Ishikawa (cell line): ENCODE measurements at regions not wholly inside any gene's neighbourhood (a gene's known extent, or its start where the extent isn't known, plus 50 kb on each side); places are given as distances from the start of the nearest gene placed in this dataset.

ENCODE experiments used
- CEBPB ChIP-seq: IDR thresholded peaks from 2 replicates; pipeline ENCODE4 v1.6.1; 2012
- CREB1 ChIP-seq: IDR thresholded peaks from 2 replicates; pipeline ENCODE4 v1.6.1; 2012; ENCODE audit warnings: low read depth
- EGR1 ChIP-seq: IDR thresholded peaks from 2 replicates; pipeline ENCODE4 v1.6.1; 2012
- EP300 ChIP-seq: IDR thresholded peaks from 2 replicates; pipeline ENCODE4 v1.6.1; 2012; ENCODE audit warnings: borderline replicate concordance
- FOXM1 ChIP-seq: IDR thresholded peaks from 2 replicates; pipeline ENCODE4 v1.6.1; 2012; ENCODE audit warnings: low read depth, borderline replicate concordance
- MAX ChIP-seq: IDR thresholded peaks from 2 replicates; pipeline ENCODE4 v1.6.1; 2012
- NFIC ChIP-seq: IDR thresholded peaks from 2 replicates; pipeline ENCODE4 v1.6.1; 2012
- RAD21 ChIP-seq: IDR thresholded peaks from 2 replicates; pipeline ENCODE4 v1.6.1; 2012; ENCODE audit warnings: low read depth
- REST ChIP-seq: IDR thresholded peaks from 2 replicates; pipeline ENCODE4 v1.6.1; 2012; ENCODE audit warnings: low read depth, mild to moderate bottlenecking
- TAF1 ChIP-seq: IDR thresholded peaks from 2 replicates; pipeline ENCODE4 v1.6.1; 2012; ENCODE audit warnings: low read depth, mild to moderate bottlenecking
- TCF12 ChIP-seq: IDR thresholded peaks from 2 replicates; pipeline ENCODE4 v1.6.1; 2012; ENCODE audit warnings: low read depth
- TEAD4 ChIP-seq: IDR thresholded peaks from 2 replicates; pipeline ENCODE4 v1.6.1; 2012
- USF1 ChIP-seq: IDR thresholded peaks from 2 replicates; pipeline ENCODE4 v1.6.1; 2012
- YY1 ChIP-seq: IDR thresholded peaks from 2 replicates; pipeline ENCODE4 v1.6.1; 2012; ENCODE audit warnings: low read depth
- ZBTB7A ChIP-seq: IDR thresholded peaks from 2 replicates; pipeline ENCODE4 v1.6.1; 2012; ENCODE audit warnings: low read depth

- TF ChIP-seq ZBTB7A (no peak), NFIC (no peak), CEBPB (no peak), RAD21 (no peak), TEAD4 (no peak), YY1 (no peak), TAF1 (no peak), USF1 (no peak), EP300 (no peak), TCF12 (no peak), EGR1 (no peak), MAX (no peak), REST (no peak), CREB1 (no peak), FOXM1 (no peak)
Observed at GRCh38 chr1:244339073-244339692, 112.5 kb downstream of the ADSS2 start.

GRCh38 chr1:244339776-244340175 is 111.9 kb downstream of the ADSS2 start:
- TF ChIP-seq CEBPB (no peak), REST (no peak), EP300 (no peak), TEAD4 (no peak), RAD21 (no peak)

GRCh38 chr1:244340396-244340795 is 111.3 kb downstream of the ADSS2 start:
- TF ChIP-seq CREB1 (no peak), RAD21 (no peak), TCF12 (no peak), NFIC (no peak), TAF1 (no peak), MAX (no peak), TEAD4 (no peak), CEBPB (no peak), YY1 (no peak), ZBTB7A (no peak), FOXM1 (no peak), USF1 (no peak), EGR1 (no peak), EP300 (no peak), REST (no peak)

- TF ChIP-seq TAF1, result no peak
- no peak for TF ChIP-seq RAD21
- TF ChIP-seq ZBTB7A, result no peak
- TF ChIP-seq EGR1, result no peak
- no peak for TF ChIP-seq CEBPB
- TF ChIP-seq TCF12, result no peak
- TF ChIP-seq TEAD4, result no peak
- no peak for TF ChIP-seq EP300
- no peak for TF ChIP-seq NFIC
- TF ChIP-seq FOXM1, result no peak
- TF ChIP-seq REST, result no peak
- TF ChIP-seq YY1, result no peak
- no peak for TF ChIP-seq MAX
Observed at GRCh38 chr1:244341455-244342450, 110.0 kb downstream of the ADSS2 start.
